22Rv1 (cell line): ENCODE measurements at regions not wholly inside any gene's neighbourhood (a gene's known extent, or its start where the extent isn't known, plus 50 kb on each side); places are given as distances from the start of the nearest gene placed in this dataset.

ENCODE experiments used
- CTCF ChIP-seq: fragments of 450-650 bp; IDR thresholded peaks from 2 replicates; pipeline ENCODE4 v1.5.1; 2017; ENCODE audit warnings: mild to moderate bottlenecking
- ZFX ChIP-seq: fragments of 450-650 bp; IDR thresholded peaks from 2 replicates; pipeline ENCODE4 v1.6.1; 2017; ENCODE audit warnings: antibody characterized with exemption, borderline replicate concordance

GRCh38 chr16:25367773-25368524 lies 110.3 kb upstream of the ZKSCAN2 start:
- TF ChIP-seq CTCF (no peak), ZFX (no peak)
